ENCODE measurements at regions not wholly inside any gene's neighbourhood (a gene's known extent, or its start where the extent isn't known, plus 50 kb on each side); places are given as distances from the start of the nearest gene placed in this dataset.

DNA sequence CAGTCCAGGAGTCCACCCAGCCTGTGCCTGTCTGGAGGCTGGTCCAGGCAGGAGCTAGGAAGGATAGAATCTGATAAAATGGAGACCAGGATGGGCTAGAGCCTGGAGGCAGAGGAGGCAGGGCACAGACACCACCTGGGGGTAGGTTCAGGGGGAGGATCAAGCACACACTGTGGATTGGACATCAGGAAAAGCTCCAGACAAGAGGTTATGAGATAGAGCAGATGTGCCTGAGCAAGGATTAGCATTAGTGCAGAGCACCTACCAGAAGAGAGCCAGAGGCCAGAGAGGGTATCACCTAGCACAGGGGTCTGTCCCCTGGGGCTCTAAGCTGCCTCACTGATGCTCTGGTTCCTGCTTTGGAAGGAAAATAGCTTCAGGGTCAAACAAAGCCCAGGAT is 216.7 kb upstream of the ZC3H12A start:
- in situ Hi-C loops (cut with MboI; ENCODE audit: low sequenced_read_pairs, unreplicated experiment): no loop called here
- DNase-seq (ENCODE audit: low spot score): no peak
- TF ChIP-seq, protein P1, sequence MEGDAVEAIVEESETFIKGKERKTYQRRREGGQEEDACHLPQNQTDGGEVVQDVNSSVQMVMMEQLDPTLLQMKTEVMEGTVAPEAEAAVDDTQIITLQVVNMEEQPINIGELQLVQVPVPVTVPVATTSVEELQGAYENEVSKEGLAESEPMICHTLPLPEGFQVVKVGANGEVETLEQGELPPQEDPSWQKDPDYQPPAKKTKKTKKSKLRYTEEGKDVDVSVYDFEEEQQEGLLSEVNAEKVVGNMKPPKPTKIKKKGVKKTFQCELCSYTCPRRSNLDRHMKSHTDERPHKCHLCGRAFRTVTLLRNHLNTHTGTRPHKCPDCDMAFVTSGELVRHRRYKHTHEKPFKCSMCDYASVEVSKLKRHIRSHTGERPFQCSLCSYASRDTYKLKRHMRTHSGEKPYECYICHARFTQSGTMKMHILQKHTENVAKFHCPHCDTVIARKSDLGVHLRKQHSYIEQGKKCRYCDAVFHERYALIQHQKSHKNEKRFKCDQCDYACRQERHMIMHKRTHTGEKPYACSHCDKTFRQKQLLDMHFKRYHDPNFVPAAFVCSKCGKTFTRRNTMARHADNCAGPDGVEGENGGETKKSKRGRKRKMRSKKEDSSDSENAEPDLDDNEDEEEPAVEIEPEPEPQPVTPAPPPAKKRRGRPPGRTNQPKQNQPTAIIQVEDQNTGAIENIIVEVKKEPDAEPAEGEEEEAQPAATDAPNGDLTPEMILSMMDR (IDR thresholded peaks at IDR 0.05; ENCODE audit: borderline replicate concordance, control extremely low read depth, extremely low read depth, insufficient read depth, missing control alignments): no peak

DNA sequence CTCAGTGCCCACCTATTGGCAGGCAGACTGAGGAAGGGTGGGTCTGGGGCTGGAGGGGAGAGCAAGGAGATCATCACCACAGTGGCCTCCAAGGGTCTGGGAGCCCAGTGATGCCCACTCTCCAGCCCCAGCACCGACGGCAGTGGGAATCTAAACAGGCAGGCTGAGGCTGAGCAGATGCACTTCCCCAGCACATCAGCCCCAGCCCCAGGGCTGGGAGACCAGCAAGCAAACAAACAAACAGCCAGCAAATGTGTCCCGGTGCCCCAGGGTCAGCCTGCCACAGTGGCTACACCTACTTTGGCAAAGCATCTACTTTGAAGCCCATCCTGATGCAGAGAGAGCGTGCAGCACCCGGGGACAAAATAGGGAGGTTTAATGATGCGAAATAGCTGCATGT is 216.3 kb upstream of the ZC3H12A start:
- no peak for DNase-seq (ENCODE audit: low spot score)
- TF ChIP-seq, protein P1 (IDR thresholded peaks at IDR 0.05; ENCODE audit: borderline replicate concordance, control extremely low read depth, extremely low read depth, insufficient read depth, missing control alignments): no peak

DNA sequence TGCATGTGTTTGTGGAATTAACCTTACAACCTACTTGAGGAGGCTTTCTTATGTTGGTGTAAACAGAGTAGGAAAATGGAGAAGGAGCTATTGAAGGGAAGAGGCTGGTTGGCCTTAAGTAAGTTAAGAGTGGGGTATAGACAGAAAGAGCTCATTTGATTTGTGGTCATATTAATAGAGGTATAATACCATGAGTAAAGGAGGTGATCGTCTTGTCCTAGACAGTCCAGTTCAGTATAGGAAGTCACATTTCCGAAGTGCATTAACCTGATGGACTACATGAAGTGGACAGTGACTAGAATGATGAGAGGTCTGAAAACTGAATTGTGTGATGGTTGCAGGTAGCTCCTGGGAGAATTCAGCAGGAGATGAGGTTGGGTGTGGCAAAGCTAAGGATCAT is 215.4 kb upstream of the ZC3H12A start:
- TF ChIP-seq, protein P1 (IDR thresholded peaks at IDR 0.05; ENCODE audit: borderline replicate concordance, control extremely low read depth, extremely low read depth, insufficient read depth, missing control alignments): no peak
- in situ Hi-C loops (cut with MboI; ENCODE audit: low sequenced_read_pairs, unreplicated experiment): no loop called here
- no peak for DNase-seq (ENCODE audit: low spot score)

More for the DNA sequence above, 216.3 kb upstream of the ZC3H12A start:
- in situ Hi-C loops (cut with MboI; ENCODE audit: low sequenced_read_pairs, unreplicated experiment): no loop called here

DNA sequence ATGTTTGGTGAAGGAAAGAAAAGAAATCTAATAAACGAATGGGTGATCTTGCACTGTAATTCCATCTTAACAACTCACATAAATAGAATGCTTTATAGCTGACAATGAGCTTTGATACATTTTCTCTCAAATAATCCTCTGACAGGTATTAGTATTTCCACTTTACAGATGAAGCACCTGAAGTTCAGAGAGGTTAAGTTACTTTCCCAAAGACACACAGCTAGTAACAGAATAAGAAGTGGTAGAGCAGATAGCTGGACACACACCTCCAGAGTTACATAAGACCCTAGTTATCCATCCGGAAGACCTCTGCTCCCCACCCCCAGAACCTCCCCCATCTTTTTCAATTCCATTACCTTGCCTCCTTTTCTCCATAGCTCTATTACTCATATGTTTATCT is 213.3 kb upstream of the ZC3H12A start:
- no peak for DNase-seq (ENCODE audit: low spot score)
- TF ChIP-seq, protein P1 (IDR thresholded peaks at IDR 0.05; ENCODE audit: borderline replicate concordance, control extremely low read depth, extremely low read depth, insufficient read depth, missing control alignments): no peak
- in situ Hi-C loops (cut with MboI; ENCODE audit: low sequenced_read_pairs, unreplicated experiment): no loop called here

DNA sequence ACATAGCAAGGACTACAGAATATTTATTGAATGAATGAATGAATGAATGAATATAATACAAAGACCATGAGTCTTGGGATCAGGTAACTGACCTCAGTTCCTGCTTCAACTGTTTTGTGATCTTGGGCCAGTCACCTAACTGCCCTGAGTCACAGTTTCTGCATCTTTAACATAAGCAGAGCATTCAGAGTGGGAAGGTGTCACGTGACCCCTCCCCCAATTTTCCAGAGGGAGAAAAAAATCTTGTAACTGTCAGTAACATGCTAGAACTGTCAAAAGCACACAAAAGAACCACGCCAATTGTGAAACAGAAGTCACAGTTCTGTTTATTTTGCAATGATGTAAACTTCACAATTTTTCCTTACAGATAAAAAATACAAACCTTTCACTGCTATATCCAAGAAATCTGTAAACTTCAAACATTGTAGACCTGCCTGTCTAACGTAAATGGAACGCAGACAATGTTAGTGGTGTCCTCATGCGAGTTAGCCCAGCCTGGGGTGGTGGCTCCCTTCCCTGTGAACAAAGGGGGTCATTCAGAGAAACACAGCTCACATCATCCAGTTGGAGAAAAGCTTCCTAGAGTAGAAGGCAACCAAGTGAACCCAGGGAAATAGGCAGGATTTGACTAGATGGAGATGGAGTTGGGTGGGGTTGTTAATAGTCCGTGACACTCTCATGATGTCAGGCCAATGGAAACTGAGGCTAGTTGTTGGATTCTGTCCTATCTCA is 211.8 kb upstream of the ZC3H12A start:
- TF ChIP-seq, protein P1 (IDR thresholded peaks at IDR 0.05; ENCODE audit: borderline replicate concordance, control extremely low read depth, extremely low read depth, insufficient read depth, missing control alignments): no peak
- no peak for DNase-seq (ENCODE audit: low spot score)
- in situ Hi-C loops (cut with MboI; ENCODE audit: low sequenced_read_pairs, unreplicated experiment): no loop called here

DNA sequence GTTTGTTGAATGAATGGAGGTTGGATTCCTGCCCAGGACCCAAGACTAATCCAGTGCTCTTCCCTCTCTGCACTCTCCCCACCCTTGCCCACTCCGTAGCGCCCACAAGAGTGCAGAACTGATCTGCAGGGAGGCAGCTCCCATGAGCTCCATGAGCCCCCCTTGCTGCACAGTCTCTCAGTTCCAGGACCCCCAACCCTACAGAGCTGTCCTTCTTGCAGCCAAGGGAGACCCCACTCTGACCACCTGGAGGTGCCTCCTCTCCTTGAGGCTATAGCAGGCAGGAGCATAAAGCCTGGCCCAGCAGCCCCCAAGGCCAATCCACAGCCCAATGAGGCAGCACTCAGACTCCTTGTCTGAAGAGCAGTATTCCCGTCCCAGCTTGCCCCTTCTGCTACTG is 209.2 kb upstream of the ZC3H12A start:
- TF ChIP-seq, protein P1 (IDR thresholded peaks at IDR 0.05; ENCODE audit: borderline replicate concordance, control extremely low read depth, extremely low read depth, insufficient read depth, missing control alignments): no peak
- in situ Hi-C loops (cut with MboI; ENCODE audit: low sequenced_read_pairs, unreplicated experiment): no loop called here
- no peak for DNase-seq (ENCODE audit: low spot score)

Measured in GM13976 (cell line).